A673 (cell line): ENCODE measurements at regions not wholly inside any gene's neighbourhood (a gene's known extent, or its start where the extent isn't known, plus 50 kb on each side); places are given as distances from the start of the nearest gene placed in this dataset.

ENCODE experiments used
- BruUV-seq: library from RNA; stranded (reverse); fragments of 400-500 nt; replicated peaks from 2 replicates; lab custom pipeline; 2021; lab: Mats Ljungman, UMichigan
- CTCF ChIA-PET: fragments of 300-600 bp; sonication (Branson Sonifier 250); formaldehyde crosslinking; loops from one replicate; lab custom pipeline; 2022; ENCODE audit warnings: antibody characterized with exemption; lab: Charles Lee
- POLR2A ChIA-PET: fragments of 300-600 bp; sonication (Branson Sonifier 250); formaldehyde crosslinking; loops from one replicate; lab custom pipeline; 2022; ENCODE audit warnings: antibody characterized with exemption; ENCODE audit not compliant: low non-redundant PET; lab: Charles Lee
- DNase-seq: peaks from one replicate; pipeline ENCODE4 v3.0.0-alpha.2; 2015; ENCODE audit warnings: low spot score
- H3K27ac ChIP-seq: fragments of 200-600 bp; sonication (generic); 2 replicates; pipeline ENCODE4 v1.5.1; 2016; ENCODE audit warnings: mixed run types, low read depth, mild to moderate bottlenecking, mixed read lengths, antibody characterized with exemption, low read length; ENCODE audit not compliant: poor library complexity, severe bottlenecking
- H3K27me3 ChIP-seq: fragments of 200-600 bp; sonication (generic); replicated peaks from 2 replicates; pipeline ENCODE4 v1.6.1; 2017; ENCODE audit warnings: mixed run types, low read depth, mild to moderate bottlenecking, mixed read lengths, antibody characterized with exemption, low read length; ENCODE audit not compliant: insufficient read depth, poor library complexity
- H3K36me3 ChIP-seq: fragments of 200-600 bp; sonication (generic); 2 replicates; pipeline ENCODE4 v1.6.1; 2016; ENCODE audit warnings: mixed run types, mild to moderate bottlenecking, mixed read lengths, antibody characterized with exemption, low read length; ENCODE audit not compliant: insufficient read depth, poor library complexity, severe bottlenecking
- H3K4me1 ChIP-seq: fragments of 200-600 bp; sonication (generic); 2 replicates; pipeline ENCODE4 v1.6.1; 2017; ENCODE audit warnings: mixed run types, mild to moderate bottlenecking, mixed read lengths, antibody characterized with exemption, low read length; ENCODE audit not compliant: insufficient read depth, poor library complexity, severe bottlenecking
- H3K4me3 ChIP-seq: fragments of 200-600 bp; sonication (generic); 2 replicates; pipeline ENCODE4 v1.5.1; 2016; ENCODE audit warnings: low read depth, mixed run types, mild to moderate bottlenecking, mixed read lengths, low read length; ENCODE audit not compliant: poor library complexity, severe bottlenecking
- H3K9me3 ChIP-seq: fragments of 200-600 bp; sonication (generic); 2 replicates; pipeline ENCODE4 v1.6.1; 2016; ENCODE audit warnings: mixed run types, low read depth, mild to moderate bottlenecking, mixed read lengths, antibody characterized with exemption, low read length; ENCODE audit not compliant: poor library complexity, severe bottlenecking
- EZH2 ChIP-seq: fragments of 200-600 bp; sonication (generic); IDR thresholded peaks from 2 replicates; pipeline ENCODE4 v1.6.1; 2017; ENCODE audit warnings: borderline replicate concordance, low read depth, mild to moderate bottlenecking, mixed read lengths, antibody characterized with exemption, low read length; ENCODE audit not compliant: poor library complexity, severe bottlenecking
- intact Hi-C: fragments of 100-400 bp; cut with micrococcal nuclease; formaldehyde crosslinking; loops from one replicate; pipeline ENCODE4 v1.10.0; 2022; ENCODE audit not compliant: unreplicated experiment
- TF ChIP-seq, protein P1 (sequence below): fragments of 300-800, 200-600 bp; sonication (generic); conservative IDR thresholded peaks from 2 replicates; pipeline ENCODE4 v1.5.1; 2017; ENCODE audit warnings: low read depth, mild to moderate bottlenecking, antibody characterized with exemption, low read length, moderate library complexity, mixed read lengths

DNA sequence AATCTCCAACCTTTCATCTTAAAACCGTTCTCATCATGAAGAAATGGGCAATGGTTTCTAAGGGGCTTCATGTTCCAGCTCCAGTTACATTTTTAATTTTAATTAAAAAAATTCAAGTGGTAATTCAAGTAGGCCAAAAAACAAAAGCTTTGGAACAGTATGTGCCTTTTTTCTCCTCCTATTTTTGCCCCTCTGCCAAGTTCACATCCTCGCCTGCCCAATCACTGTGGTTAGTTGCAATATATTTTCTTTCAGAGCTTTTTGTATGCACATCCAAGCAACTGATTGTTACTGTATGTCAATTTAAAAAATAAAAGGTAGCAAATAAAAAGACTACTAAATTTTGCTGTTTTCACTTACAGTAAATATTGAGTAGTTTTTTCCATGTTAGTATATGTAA, 99.8 kb upstream of the B3GAT2 start:
- Histone ChIP-seq H3K36me3 (no peaks in the 10 kb centered on the region), H3K4me1 (no peaks in the 10 kb centered on the region), H3K9me3 (no peaks in the 10 kb centered on the region), H3K4me3 (no peak overlapping the region), H3K27ac (no peak overlapping the region), H3K27me3 (no peaks in the 10 kb centered on the region)
- DNase-seq: no peak
- TF ChIP-seq EZH2: no peak
- TF ChIP-seq, protein P1, sequence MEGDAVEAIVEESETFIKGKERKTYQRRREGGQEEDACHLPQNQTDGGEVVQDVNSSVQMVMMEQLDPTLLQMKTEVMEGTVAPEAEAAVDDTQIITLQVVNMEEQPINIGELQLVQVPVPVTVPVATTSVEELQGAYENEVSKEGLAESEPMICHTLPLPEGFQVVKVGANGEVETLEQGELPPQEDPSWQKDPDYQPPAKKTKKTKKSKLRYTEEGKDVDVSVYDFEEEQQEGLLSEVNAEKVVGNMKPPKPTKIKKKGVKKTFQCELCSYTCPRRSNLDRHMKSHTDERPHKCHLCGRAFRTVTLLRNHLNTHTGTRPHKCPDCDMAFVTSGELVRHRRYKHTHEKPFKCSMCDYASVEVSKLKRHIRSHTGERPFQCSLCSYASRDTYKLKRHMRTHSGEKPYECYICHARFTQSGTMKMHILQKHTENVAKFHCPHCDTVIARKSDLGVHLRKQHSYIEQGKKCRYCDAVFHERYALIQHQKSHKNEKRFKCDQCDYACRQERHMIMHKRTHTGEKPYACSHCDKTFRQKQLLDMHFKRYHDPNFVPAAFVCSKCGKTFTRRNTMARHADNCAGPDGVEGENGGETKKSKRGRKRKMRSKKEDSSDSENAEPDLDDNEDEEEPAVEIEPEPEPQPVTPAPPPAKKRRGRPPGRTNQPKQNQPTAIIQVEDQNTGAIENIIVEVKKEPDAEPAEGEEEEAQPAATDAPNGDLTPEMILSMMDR: no peak
- intact Hi-C loops: no loop called here
- no TSS peak for BruUV-seq
- CTCF ChIA-PET: no interaction called here
- POLR2A ChIA-PET: no interaction called here

DNA sequence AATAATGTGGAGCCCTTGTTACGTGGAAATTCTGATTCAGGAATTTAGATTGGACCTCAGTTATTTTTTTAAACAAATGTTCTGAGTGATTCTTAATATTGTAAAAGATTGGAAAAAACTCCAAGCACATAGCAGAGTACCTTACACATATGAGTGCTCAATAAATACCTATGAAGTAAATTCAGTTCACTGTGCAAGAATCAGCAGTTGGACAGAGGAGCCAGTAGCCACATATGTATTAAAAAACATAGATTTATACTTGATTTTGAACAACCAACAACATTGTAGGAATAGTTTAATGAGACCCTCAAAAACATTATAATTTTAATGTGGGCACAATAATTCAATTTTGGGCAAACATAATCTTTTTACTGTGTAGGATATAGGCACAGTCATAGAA, 109.3 kb upstream of the B3GAT2 start:
- TF ChIP-seq, protein P1: no peak
- no peak for TF ChIP-seq EZH2
- BruUV-seq: no TSS peak
- H3K9me3 ChIP-seq: no peaks in the 10 kb centered on the region
- ChIA-PET POLR2A (no interaction called here), CTCF (no interaction called here)
- no peaks in the 10 kb centered on the region for H3K4me1 ChIP-seq
- H3K4me3 ChIP-seq: no peak overlapping the region
- peaks cover 3% of the 10 kb centered on the region for H3K27me3 ChIP-seq
- no peak overlapping the region for H3K27ac ChIP-seq
- intact Hi-C loops: no loop called here
- no peak for DNase-seq
- no peaks in the 10 kb centered on the region for H3K36me3 ChIP-seq

DNA sequence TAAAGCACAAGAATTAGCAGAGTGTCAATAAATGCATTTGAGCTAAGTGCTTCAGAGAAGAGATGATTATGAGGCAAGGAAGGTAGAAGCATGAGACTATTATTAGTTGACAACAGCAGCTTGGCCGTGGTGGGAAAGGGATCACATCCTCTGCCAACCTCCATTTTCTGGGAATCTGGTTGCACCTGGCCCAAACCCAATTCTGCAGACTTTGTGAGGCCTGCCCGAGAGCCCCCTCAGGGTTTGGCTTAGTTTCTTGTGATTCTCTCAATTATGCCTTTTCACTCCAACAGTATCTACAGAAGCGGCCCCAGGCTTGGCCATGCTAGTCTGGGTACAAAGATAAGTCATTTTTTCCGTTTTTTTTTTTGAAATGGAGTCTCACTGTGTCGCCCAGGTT, 111.0 kb upstream of the B3GAT2 start:
- H3K4me3 ChIP-seq: no peak overlapping the region
- H3K27me3 ChIP-seq: peaks cover 3% of the 10 kb centered on the region
- no peaks in the 10 kb centered on the region for H3K9me3 ChIP-seq
- CTCF ChIA-PET: interaction anchor here (0.7 kb wide), 1 partner anchor 337 kb away, joined by 3 read pairs; no protein-coding TSS in a partner anchor
- no peaks in the 10 kb centered on the region for H3K36me3 ChIP-seq
- no peaks in the 10 kb centered on the region for H3K4me1 ChIP-seq
- no peak for DNase-seq
- POLR2A ChIA-PET: no interaction called here
- intact Hi-C loops: no loop called here
- TF ChIP-seq EZH2: no peak
- TF ChIP-seq, protein P1: no peak
- H3K27ac ChIP-seq: no peak overlapping the region
- no TSS peak for BruUV-seq
